ENCODE measurements at regions not wholly inside any gene's neighbourhood (a gene's known extent, or its start where the extent isn't known, plus 50 kb on each side); places are given as distances from the start of the nearest gene placed in this dataset.

GRCh38 chr3:68288085-68288484, 633.7 kb upstream of the SUCLG2 start:
- DNase-seq: no peak

GRCh38 chr3:68287101-68287500, 632.7 kb upstream of the SUCLG2 start:
- no peak for DNase-seq

- no peak for DNase-seq
These were observed 619.9 kb upstream of the SUCLG2 start for GRCh38 chr3:68274286-68274685.

DNA sequence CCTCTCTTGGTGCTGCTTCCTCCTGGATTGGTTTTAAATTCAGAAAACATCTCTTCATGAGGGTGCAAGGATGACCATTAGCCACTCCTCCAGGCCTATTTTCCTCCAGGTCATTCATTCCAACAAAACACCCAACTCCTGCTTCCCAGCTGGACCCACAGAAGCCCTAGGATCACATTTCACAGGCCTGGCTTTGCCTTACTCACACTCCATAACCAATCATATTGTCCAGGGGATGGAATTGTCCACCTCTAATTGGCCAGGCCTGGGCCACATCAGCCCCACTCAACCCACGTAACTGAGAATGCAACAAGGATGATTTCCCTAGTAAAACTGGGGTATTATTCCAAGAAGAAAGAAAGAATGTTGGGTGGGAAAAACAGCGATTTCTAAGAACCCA, 616.7 kb upstream of the SUCLG2 start:
- DNase-seq: no peak

DNA sequence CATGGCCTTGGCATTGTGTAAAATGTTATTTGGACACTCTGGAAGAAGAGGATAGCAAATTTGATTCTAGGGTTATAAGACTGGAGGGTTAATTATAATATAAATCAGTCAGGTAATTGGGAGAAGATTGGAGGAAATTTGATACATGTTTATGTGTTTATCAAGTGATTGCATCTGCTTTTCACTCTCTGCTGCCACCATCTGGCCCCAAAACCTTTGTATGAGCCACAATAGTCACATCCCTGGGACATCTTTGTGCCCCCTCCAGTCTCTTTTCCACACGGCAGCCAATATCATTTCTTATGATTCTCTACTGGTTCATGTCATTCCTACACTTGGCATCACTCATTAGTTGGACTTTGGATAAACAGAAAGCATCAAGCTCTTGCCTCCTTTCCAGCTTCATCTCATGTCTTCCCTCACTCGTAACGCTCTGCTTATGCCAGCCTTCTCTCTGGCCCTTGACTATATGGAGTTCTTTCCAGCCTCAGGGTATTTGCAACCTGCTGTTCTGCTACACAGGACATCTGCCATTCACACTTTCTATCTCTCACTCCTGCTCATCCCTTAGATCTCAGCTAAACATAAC, 602.3 kb upstream of the SUCLG2 start:
- no peak for DNase-seq

DNA sequence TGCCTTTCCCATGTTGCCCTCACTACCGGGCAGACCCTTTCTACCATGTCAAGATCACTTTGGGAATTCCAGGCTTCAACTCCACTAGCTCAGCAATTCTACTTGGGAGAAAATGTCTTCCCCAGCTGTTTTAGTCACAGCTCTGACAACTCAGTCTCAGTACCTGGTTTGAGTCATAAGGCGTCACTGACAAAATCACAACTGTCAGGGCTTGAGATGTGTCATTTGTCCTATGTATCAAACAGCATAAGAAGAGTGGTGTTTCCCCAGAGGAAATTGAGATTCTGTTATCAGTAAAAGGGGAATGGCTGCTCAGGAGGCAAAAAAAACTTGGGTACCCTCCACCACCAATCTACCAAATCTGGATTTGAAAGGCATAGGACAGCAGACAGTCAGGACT, 594.9 kb upstream of the SUCLG2 start:
- no peak for DNase-seq

DNA sequence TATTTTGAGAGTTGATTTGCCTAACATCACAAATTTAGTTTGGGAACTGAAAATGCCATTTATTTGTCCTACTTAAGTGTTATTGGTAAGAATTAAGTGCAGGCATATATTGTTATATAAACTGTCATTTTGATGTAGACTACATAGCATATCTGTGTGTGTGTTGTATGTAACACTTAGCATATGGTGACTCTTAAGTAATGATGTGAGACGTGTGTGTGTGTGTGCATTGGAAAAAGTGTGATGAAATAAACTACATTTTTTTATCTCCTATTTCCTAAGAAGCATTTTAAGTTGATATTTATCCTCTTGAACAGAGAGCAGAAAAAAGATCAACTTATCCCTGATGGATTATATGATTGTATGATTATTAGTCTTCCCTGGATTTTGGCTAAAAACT, 588.2 kb upstream of the SUCLG2 start:
- DNase-seq: no peak

DNA sequence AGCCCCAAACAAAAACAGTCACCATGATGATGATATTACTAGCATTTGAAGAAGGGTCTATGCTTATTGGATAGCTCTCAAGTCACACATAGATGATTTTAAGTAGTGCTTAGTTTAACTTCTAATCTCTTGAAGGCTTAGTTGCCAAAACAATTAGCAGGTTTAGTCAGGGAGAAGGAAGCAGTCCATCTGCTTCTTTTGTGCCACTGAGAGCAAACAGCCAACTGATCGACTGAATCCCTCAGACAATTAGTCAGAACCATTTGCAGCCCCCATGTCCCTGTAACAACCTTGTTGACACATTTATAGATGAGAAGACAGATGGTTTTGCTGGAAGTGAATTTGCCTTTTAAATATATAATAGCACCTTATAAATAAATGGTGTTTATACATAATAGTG, 585.1 kb upstream of the SUCLG2 start:
- no peak for DNase-seq

- DNase-seq: no peak
These were observed 579.8 kb upstream of the SUCLG2 start for GRCh38 chr3:68234076-68234780.

DNA sequence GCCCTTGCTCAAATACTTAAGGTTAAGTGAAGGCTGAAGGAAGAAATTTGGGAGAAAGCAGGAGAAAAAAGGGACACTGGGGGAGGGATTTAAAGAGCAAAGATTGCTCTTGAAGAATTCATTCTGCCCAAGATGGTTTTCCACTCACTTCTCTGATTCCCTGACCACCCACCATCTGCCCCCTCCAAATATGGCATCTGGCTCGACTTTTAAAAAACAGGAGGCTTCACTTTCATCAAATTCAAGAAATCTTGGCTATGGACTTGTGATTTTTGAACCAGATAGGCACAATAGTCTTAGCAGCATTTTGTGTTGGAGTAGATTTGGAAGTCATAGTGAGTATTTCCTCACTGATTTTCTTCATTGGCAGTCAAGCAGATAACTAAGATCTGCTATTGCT, 574.4 kb upstream of the SUCLG2 start:
- no peak for DNase-seq

DNA sequence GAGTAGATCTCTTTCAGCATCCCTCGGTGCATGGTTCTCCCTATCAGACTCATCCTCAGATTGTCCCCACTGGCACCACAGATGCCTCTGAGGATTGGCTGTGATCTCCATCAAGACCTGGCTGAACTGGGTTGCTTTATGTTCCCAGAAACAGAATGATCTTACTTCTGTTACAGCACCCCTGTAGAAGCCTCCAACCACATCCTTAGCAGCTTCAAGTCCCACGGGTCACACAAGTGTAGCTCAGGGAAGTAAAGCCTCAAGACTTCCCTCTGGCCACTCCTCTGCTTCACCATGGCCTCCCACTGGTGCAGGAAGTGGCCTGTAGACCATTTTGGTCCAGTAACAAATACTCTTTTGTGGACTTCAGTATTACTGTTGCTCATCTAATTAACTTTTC, 566.4 kb upstream of the SUCLG2 start:
- DNase-seq: no peak

- no peak for DNase-seq
These were observed 557.2 kb upstream of the SUCLG2 start for GRCh38 chr3:68211637-68212036.

DNA sequence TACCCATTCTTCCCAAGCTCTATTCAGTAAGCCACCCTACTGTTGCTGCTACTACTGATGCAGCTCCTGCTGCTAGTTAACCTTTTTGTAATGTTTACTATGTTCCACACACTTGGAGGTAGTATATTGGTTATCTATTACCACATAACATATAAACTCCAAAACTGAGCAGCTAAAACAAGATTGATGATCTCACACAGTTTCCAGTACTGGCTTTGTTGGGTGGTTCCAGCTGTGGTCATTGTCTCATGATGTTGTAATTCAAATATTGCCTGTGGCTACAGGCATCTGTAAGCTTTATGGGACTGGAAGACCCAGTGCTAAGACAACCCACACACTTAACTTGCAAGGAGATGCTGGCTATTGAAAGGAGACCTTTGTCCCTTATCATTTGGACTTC, 556.2 kb upstream of the SUCLG2 start:
- no peak for DNase-seq

DNA sequence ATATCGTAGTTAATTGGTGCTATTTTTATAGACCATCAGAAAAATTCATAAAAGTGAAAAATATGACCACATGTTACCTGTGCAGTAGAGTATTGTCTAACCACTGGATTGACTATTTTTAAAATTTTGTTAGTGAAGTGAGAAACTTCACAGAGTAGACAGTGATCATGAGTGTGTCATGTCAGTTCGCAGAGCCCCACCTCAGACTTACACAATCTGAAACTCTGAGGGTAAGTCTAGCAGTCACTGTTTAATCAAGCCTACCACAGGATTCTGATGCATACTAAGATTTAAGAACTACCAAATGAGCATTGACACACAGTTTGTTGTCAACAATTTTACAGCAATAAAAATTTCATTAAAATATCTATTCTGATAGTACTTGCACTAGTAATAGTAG, 552.9 kb upstream of the SUCLG2 start:
- DNase-seq: no peak

DNA sequence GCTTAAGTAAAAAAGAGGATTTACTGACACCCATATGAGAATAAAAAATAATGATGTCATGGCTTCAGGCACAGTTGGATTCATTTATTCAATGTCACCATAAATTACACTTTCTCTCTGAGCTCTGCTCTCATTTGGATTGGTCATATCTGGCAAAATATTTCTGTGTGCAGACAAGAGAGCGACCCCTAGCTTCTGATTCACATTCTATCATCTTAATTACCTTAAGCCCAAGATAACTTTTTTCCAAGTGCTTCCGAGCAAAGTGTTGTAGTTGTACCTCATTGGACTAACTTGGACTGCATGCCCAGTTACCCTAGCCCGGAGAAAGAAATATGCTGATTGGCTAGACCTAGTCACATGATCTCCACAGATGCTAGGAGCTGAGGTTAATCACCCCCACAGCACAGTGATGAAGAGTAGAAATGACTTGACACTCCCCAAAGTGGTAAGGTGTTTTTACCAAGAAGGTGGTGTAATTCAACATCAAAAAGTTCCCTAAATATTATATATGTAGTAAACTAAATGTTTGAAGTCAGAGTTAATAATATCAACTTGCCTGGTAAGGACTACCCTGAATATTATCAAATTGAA, 552.2 kb upstream of the SUCLG2 start:
- no peak for DNase-seq

DNA sequence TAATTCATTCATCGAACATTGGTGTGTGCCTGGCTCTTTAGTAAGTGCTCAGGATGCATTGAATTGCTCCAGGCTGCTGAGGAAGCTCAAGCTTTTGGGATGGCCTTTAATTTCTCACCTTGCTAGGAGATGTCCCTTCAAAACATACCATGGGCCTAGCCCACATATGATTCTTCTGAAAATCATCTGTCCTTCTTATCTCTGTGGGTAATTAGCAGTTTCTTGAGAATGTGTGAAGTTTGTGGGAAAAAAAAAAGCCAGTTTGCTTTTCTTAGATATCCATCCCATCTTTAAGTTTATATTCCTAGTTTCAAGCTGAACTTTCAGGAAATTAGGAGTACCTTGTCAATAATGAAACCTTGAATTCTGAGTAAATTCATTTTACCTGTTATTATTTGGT, 532.3 kb upstream of the SUCLG2 start:
- no peak for DNase-seq

DNA sequence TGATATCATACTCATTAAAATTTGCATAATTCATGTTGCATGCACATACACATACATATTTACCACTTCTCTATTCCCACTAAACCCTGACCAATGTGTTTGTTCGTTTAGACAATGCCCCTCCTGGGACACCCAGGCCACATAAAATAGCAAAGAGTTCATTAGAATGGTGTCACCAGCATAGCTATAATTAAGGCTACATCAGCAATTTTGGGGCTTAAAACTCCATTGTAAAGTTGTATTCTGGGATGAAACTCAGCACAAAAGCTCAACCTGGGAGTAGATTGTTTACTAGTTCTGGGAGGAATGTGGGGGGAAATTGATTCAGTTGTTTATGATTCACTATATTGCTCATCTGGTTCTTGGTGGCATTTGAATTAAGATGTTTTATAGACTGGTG, 522.2 kb upstream of the SUCLG2 start:
- DNase-seq: no peak

GRCh38 chr3:68173012-68173634, 518.7 kb upstream of the SUCLG2 start:
- no peak for DNase-seq

GRCh38 chr3:68172039-68172438, 517.6 kb upstream of the SUCLG2 start:
- no peak for DNase-seq

DNA sequence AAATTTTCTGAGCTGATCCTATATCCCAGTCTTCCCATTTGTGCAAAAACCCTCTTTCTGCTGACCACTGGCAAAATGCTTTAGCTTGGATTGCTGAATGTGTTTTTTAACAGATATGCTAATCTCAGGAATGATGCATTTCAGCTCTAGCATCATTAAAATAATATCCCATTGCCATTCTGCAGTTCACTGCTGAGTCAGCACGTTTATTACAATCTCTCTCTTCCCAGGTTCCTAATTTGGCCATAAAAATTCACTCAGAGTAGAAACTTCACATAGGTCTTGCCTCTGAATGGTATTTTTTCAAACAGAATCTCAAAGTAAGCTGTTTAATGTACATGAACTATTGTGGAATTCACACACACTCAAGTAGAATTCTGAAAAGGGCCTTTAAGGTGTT, 509.6 kb upstream of the SUCLG2 start:
- DNase-seq: no peak

DNA sequence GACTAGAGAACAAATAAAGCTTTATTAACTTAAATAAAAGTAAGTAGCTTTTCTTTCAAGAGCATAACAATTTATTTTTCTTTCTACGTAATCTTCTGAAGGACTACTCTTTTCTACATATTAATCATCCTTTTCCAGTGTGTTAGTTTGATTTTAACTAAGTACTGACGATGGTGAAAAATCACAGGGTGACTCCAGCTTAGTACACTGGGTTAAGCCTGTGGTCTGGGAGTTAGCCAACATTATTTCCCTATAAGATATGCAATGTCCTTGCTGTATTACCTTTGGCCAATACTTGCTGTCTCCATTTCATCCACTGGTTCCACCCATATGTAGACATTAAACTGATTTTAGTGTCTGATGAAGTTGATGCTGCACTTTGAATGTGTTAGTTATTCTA, 508.6 kb upstream of the SUCLG2 start:
- DNase-seq: no peak

DNA sequence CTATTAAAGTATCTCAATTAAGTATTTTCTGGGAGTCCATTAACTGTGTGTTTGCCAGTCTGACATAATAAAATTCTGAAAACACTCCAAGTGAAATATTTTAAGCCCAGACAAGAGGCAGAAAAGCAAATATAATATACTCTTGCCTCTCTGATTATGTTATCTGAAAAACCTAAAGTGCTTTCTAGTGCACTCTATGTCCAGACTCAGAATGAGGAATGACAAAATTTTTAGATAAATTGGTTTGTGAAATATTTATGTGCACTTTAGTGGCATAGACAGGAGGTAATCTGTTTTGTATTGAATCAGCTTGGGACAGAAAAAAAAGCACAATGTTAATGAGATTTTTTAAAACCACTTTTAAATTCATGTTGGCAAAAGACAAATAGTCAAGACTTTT, 508.2 kb upstream of the SUCLG2 start:
- DNase-seq: no peak

GRCh38 chr3:68151359-68151758, 496.9 kb upstream of the SUCLG2 start:
- no peak for DNase-seq

DNA sequence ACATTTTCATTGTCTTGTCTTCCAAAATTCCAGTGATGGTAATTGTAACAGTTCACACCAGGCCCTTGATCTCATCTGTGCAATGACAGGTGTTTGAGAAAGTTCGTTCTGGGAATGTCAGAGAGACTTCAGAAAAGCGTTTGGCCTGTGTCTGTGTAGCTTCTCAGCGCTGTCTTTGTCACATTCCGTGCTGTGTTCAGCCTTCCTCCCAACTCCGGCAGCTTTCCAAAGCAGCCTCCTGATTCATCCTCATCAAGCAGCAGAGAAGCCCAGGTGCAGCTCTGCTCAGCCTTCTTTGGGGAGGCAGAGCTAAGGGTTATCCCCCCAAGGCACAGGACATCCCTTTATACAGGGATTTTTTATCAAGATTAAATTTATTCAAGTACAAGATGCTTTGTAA, 494.0 kb upstream of the SUCLG2 start:
- DNase-seq: no peak

All from NCI-H526 treated with DMSO at 0.1 percent for 48 hours (cell line).